Central memory CD8-positive, alpha-beta T cell (primary cell): ENCODE measurements at regions not wholly inside any gene's neighbourhood (a gene's known extent, or its start where the extent isn't known, plus 50 kb on each side); places are given as distances from the start of the nearest gene placed in this dataset.

Source experiments
- ATAC-seq: fragments of 150-1000 bp; cut with Tn5 transposase; replicated peaks from 2 replicates; pipeline ENCODE4 v1.10.0; 2022; ENCODE audit warnings: mild to moderate bottlenecking, moderate FRiP score, moderate number of reproducible peaks; ENCODE audit not compliant: poor library complexity, severe bottlenecking; ENCODE audit errors: extremely low read depth
- DNase-seq, 2 donors: peaks; one replicate each; pipeline ENCODE4 v3.0.0; 2021; ENCODE audit warnings: low spot score in 2 of 2
- H3K27ac Mint-ChIP-seq: one replicate; pipeline ENCODE4 v1.8.0; 2022; ENCODE audit warnings: low read depth, mild to moderate bottlenecking, moderate library complexity, mixed read lengths
- H3K27me3 Mint-ChIP-seq: one replicate; pipeline ENCODE4 v1.8.0; 2022; ENCODE audit warnings: mixed read lengths
- H3K36me3 Mint-ChIP-seq: one replicate; pipeline ENCODE4 v1.8.0; 2022; ENCODE audit warnings: mild to moderate bottlenecking, moderate library complexity, mixed read lengths; ENCODE audit not compliant: insufficient read depth
- H3K4me1 Mint-ChIP-seq: one replicate; pipeline ENCODE4 v1.8.0; 2022; ENCODE audit warnings: mixed read lengths
- H3K4me3 Mint-ChIP-seq: one replicate; pipeline ENCODE4 v1.8.0; 2022; ENCODE audit warnings: mild to moderate bottlenecking, moderate library complexity, mixed read lengths
- H3K9me3 Mint-ChIP-seq: one replicate; pipeline ENCODE4 v1.8.0; 2022; ENCODE audit warnings: mixed read lengths

- peaks cover 63% of the 10 kb centered on the region for H3K4me1 Mint-ChIP-seq
- H3K27me3 Mint-ChIP-seq = no peaks in the 10 kb centered on the region
- H3K4me3 Mint-ChIP-seq = peak overlapping the region; percentile 49
- ATAC-seq (no peak), DNase-seq (no peak)
- no peaks in the 10 kb centered on the region for H3K9me3 Mint-ChIP-seq
- H3K27ac Mint-ChIP-seq = peak overlapping the region; percentile 93
- H3K36me3 Mint-ChIP-seq = peaks cover 1% of the 10 kb centered on the region
These were observed 135.9 kb upstream of the ID2 start for GRCh38 chr2:8545695-8546611.

- no peak overlapping the region for H3K4me3 Mint-ChIP-seq
- H3K27ac Mint-ChIP-seq = peak overlapping the region; percentile 81
- H3K27me3 Mint-ChIP-seq = no peaks in the 10 kb centered on the region
- no peaks in the 10 kb centered on the region for H3K36me3 Mint-ChIP-seq
- ATAC-seq = no peak
- DNase-seq = no peak
- no peaks in the 10 kb centered on the region for H3K9me3 Mint-ChIP-seq
- peaks cover 61% of the 10 kb centered on the region for H3K4me1 Mint-ChIP-seq
These were observed 135.1 kb upstream of the ID2 start for GRCh38 chr2:8546612-8547283.

GRCh38 chr2:8547284-8548064, 134.4 kb upstream of the ID2 start:
- no peak for DNase-seq
- Mint-ChIP-seq H3K4me3 (no peak overlapping the region), H3K4me1 (peaks cover 62% of the 10 kb centered on the region), H3K27ac (peak overlapping the region; percentile 81), H3K27me3 (no peaks in the 10 kb centered on the region), H3K9me3 (no peaks in the 10 kb centered on the region), H3K36me3 (peaks cover 2% of the 10 kb centered on the region)
- ATAC-seq = no peak

DNA sequence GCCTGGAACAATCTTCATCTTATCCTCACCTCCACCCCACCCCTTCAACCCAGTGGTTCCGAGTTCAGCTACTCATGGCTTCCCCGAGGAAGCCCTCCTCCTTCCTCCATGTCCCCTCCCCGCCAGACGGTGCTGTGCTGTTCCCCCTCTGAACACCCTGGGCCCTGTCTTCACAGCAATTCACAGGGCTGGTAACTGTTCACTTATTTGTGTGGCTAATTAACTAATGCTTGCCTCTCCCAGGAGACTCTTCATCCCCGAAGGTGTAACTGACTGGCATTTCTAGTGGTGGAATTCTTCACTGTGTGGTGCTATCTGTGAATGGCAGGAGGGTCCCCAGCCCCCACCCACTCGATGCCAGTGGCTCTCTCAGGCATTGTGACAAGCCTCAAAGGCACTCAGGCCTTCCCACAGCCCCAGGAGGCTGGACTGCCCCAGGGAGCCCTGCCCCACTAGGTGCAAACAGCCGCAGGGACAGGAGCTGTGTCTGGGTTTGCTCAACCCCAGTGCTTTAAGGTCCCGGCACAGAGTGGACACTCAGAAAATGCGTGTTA, 133.7 kb upstream of the ID2 start:
- peaks cover 2% of the 10 kb centered on the region for H3K36me3 Mint-ChIP-seq
- no peak for ATAC-seq
- H3K27ac Mint-ChIP-seq = no peak overlapping the region
- no peaks in the 10 kb centered on the region for H3K9me3 Mint-ChIP-seq
- H3K4me3 Mint-ChIP-seq = no peak overlapping the region
- no peak for DNase-seq
- peaks cover 57% of the 10 kb centered on the region for H3K4me1 Mint-ChIP-seq
- no peaks in the 10 kb centered on the region for H3K27me3 Mint-ChIP-seq

- H3K36me3 Mint-ChIP-seq = peaks cover 2% of the 10 kb centered on the region
- H3K27ac Mint-ChIP-seq = no peak overlapping the region
- no peak overlapping the region for H3K4me3 Mint-ChIP-seq
- no peaks in the 10 kb centered on the region for H3K9me3 Mint-ChIP-seq
- H3K4me1 Mint-ChIP-seq = peaks cover 51% of the 10 kb centered on the region
- no peak for ATAC-seq
- DNase-seq = no peak
- no peaks in the 10 kb centered on the region for H3K27me3 Mint-ChIP-seq
These were observed 133.2 kb upstream of the ID2 start for GRCh38 chr2:8548619-8549150.

- ATAC-seq (no peak), DNase-seq (no peak)
- Mint-ChIP-seq H3K9me3 (no peaks in the 10 kb centered on the region), H3K27me3 (no peaks in the 10 kb centered on the region), H3K27ac (no peak overlapping the region), H3K36me3 (peaks cover 2% of the 10 kb centered on the region), H3K4me1 (peaks cover 44% of the 10 kb centered on the region), H3K4me3 (no peak overlapping the region)
These were observed 132.5 kb upstream of the ID2 start for GRCh38 chr2:8549273-8549922.

GRCh38 chr2:8549942-8550341, 131.9 kb upstream of the ID2 start:
- Mint-ChIP-seq H3K4me1 (peaks cover 39% of the 10 kb centered on the region), H3K27ac (no peak overlapping the region), H3K36me3 (peaks cover 2% of the 10 kb centered on the region), H3K27me3 (no peaks in the 10 kb centered on the region), H3K4me3 (no peak overlapping the region), H3K9me3 (no peaks in the 10 kb centered on the region)
- no peak for DNase-seq
- ATAC-seq = no peak

DNA sequence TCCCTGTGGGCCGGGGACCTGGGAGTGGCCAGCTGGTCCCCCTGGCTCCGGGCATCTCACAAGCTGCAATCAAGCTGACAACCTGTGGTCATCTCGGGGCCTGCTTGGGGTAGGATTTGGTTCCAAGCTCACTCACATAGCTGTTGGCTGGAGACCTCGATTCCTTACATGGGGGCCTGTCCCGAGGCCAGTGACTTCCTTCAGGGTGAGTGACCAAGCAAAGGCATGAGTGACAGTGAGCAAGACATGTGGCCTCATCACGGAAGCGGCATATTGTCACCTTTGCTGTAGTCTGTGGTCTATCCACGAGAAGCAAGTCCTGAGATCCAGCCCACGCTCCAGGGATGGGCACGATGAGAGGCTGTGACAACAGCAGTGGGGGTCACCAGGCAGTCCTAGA, 131.4 kb upstream of the ID2 start:
- H3K27me3 Mint-ChIP-seq = no peaks in the 10 kb centered on the region
- DNase-seq (no peak), ATAC-seq (no peak)
- H3K9me3 Mint-ChIP-seq = no peaks in the 10 kb centered on the region
- H3K36me3 Mint-ChIP-seq = peaks cover 2% of the 10 kb centered on the region
- H3K4me3 Mint-ChIP-seq = no peak overlapping the region
- H3K27ac Mint-ChIP-seq = no peak overlapping the region
- H3K4me1 Mint-ChIP-seq = peaks cover 33% of the 10 kb centered on the region

DNA sequence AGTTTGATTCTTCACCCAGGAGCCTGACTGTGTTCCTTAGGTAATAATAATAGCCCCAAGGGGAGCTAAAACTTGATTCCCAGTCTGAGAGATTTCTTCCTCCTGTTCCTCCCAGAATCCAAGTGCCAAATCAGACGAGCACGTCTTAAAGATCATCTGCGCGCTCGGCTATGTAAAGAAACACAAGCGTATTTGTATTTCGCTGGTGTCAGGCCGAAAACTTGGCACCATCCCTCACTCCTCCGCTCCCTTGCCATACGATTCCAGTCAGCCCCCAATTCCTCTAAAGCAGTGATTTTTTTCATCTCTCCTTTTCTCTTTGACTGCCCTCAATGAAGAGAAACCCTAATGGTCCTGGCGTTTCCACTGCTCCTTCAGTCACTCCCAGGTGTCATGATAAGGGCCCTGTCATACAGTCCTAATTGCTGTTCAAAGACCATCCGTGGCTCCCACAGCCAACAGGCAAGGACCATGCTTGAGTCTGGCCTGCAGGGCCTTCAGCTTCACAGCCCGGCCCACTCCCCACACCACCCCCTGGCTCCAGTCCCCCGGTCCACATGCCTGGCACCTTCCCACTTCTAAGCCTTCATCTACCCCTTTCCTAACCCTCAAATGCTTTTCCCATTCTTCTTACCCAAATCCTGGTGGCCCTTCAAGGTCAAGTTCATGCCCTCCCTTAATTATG, 130.8 kb upstream of the ID2 start:
- Mint-ChIP-seq H3K27me3 (no peaks in the 10 kb centered on the region), H3K4me3 (no peak overlapping the region), H3K9me3 (no peaks in the 10 kb centered on the region), H3K36me3 (peaks cover 2% of the 10 kb centered on the region), H3K4me1 (peaks cover 30% of the 10 kb centered on the region), H3K27ac (peak overlapping the region; percentile 84)
- ATAC-seq (no peak), DNase-seq (no peak)

- ATAC-seq = peak; percentile 94
- Mint-ChIP-seq H3K4me1 (peaks cover 29% of the 10 kb centered on the region), H3K4me3 (peak overlapping the region; percentile 54), H3K36me3 (peaks cover 2% of the 10 kb centered on the region), H3K9me3 (no peaks in the 10 kb centered on the region), H3K27ac (peak overlapping the region; percentile 84), H3K27me3 (no peaks in the 10 kb centered on the region)
- no peak for DNase-seq
These were observed 130.2 kb upstream of the ID2 start for GRCh38 chr2:8551622-8552074.

- peak overlapping the region; percentile 84 for H3K27ac Mint-ChIP-seq
- H3K36me3 Mint-ChIP-seq = peaks cover 2% of the 10 kb centered on the region
- peak; percentile 77 for ATAC-seq
- DNase-seq = no peak
- no peaks in the 10 kb centered on the region for H3K9me3 Mint-ChIP-seq
- H3K4me1 Mint-ChIP-seq = peaks cover 22% of the 10 kb centered on the region
- no peaks in the 10 kb centered on the region for H3K27me3 Mint-ChIP-seq
- peak overlapping the region; percentile 54 for H3K4me3 Mint-ChIP-seq
These were observed 129.5 kb upstream of the ID2 start for GRCh38 chr2:8552293-8552801.
